Thyroid gland (tissue), 4 donors: ENCODE measurements at regions not wholly inside any gene's neighbourhood (a gene's known extent, or its start where the extent isn't known, plus 50 kb on each side); places are given as distances from the start of the nearest gene placed in this dataset.

Experiments
- CTCF ChIP-seq, 6 experiments: fragments of 200-600 bp in 3 of 6; fragments of 450-650 bp in 3 of 6; sonication (generic) in 3 of 6; IDR thresholded peaks; one replicate each; pipeline ENCODE4 v1.5.1; 2016 to 2019; ENCODE audit warnings: antibody characterized with exemption in 6 of 6, mild to moderate bottlenecking in 2 of 6, inconsistent platforms in 1 of 6, moderate library complexity in 1 of 6
- POLR2A ChIP-seq, 2 donors: fragments of 450-650 bp; IDR thresholded peaks; one replicate each; pipeline ENCODE4 v1.6.1; 2017; ENCODE audit warnings: antibody characterized with exemption in 2 of 2, mild to moderate bottlenecking in 2 of 2, moderate library complexity in 1 of 2

- TF ChIP-seq CTCF (IDR thresholded peaks at IDR 0.05) (no peak), POLR2A (IDR thresholded peaks at IDR 0.05) (no peak)
These were observed 238.2 kb downstream of the PTEN start for GRCh38 chr10:88101666-88102065.
